WTC11 (cell line): ENCODE measurements at regions not wholly inside any gene's neighbourhood (a gene's known extent, or its start where the extent isn't known, plus 50 kb on each side); places are given as distances from the start of the nearest gene placed in this dataset.

Experiments used
- CTCF ChIP-seq: fragments of 200-600 bp; IDR thresholded peaks from 2 replicates; pipeline ENCODE4 v1.8.0; 2022; ENCODE audit warnings: antibody characterized with exemption
- STAT6 ChIP-seq: sonication (generic); formaldehyde crosslinking; conservative IDR thresholded peaks from 2 replicates; pipeline ENCODE4 v1.8.1; 2023; ENCODE audit warnings: mild to moderate bottlenecking, low read depth, missing genetic modification reagents, moderate library complexity
- USF2 ChIP-seq: sonication (generic); formaldehyde crosslinking; IDR thresholded peaks from 2 replicates; pipeline ENCODE4 v1.8.1; 2023; ENCODE audit warnings: mild to moderate bottlenecking, missing genetic modification reagents, moderate library complexity

GRCh38 chrX:87067795-87068369, 449.7 kb upstream of the KLHL4 start:
- no peak for TF ChIP-seq USF2
- no peak for TF ChIP-seq STAT6
- no peak for TF ChIP-seq CTCF
